RWPE1 (cell line): ENCODE measurements at regions not wholly inside any gene's neighbourhood (a gene's known extent, or its start where the extent isn't known, plus 50 kb on each side); places are given as distances from the start of the nearest gene placed in this dataset.

ENCODE experiments used
- CTCF ChIA-PET: fragments of 350-600 bp; sonication (Branson Sonifier 250); formaldehyde crosslinking; extraction: SDS; loops from one replicate; lab custom pipeline; 2021; lab: Yijun Ruan, JAX
- POLR2A ChIA-PET: fragments of 400-600 bp; formaldehyde crosslinking; extraction: SDS; loops from one replicate; lab custom pipeline; 2020; ENCODE audit warnings: antibody characterized with exemption; ENCODE audit not compliant: low non-redundant PET; lab: Yijun Ruan, JAX
- DNase-seq: peaks from one replicate; pipeline ENCODE4 v3.0.0; 2012; ENCODE audit warnings: low spot score
- H3K27ac ChIP-seq: fragments of 450-650 bp; 2 replicates; pipeline ENCODE4 v1.5.1; 2017
- TF ChIP-seq, protein P1 (sequence below): fragments of 450-650 bp; conservative IDR thresholded peaks from 2 replicates; pipeline ENCODE4 v1.5.1; 2017; ENCODE audit warnings: low read depth, mild to moderate bottlenecking

DNA sequence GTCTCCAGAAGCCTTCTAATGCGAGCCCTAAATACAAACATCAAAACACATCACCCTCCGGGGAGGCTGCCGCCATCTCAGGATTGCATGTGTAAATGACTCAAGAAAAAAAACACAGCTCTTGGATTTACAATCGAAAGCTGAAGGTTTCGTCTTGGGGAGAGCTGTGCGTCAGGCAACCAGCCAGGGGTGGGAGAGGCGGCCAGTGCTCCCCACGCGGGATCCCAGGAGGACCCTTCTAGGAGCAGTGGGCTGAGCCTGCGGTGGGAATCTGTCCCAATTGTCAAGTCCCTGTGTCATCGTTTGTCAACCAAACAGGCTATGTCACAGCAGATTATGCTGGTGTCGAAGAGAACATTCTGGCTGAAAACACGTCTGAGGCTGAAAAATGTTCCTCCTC is 209.7 kb downstream of the ABCC12 start:
- TF ChIP-seq, protein P1, sequence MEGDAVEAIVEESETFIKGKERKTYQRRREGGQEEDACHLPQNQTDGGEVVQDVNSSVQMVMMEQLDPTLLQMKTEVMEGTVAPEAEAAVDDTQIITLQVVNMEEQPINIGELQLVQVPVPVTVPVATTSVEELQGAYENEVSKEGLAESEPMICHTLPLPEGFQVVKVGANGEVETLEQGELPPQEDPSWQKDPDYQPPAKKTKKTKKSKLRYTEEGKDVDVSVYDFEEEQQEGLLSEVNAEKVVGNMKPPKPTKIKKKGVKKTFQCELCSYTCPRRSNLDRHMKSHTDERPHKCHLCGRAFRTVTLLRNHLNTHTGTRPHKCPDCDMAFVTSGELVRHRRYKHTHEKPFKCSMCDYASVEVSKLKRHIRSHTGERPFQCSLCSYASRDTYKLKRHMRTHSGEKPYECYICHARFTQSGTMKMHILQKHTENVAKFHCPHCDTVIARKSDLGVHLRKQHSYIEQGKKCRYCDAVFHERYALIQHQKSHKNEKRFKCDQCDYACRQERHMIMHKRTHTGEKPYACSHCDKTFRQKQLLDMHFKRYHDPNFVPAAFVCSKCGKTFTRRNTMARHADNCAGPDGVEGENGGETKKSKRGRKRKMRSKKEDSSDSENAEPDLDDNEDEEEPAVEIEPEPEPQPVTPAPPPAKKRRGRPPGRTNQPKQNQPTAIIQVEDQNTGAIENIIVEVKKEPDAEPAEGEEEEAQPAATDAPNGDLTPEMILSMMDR: no peak
- ChIA-PET CTCF (interaction anchor here (0.5 kb wide), 1 partner anchor 88 kb away, joined by 3 read pairs; no protein-coding TSS in a partner anchor), POLR2A (no interaction called here)
- H3K27ac ChIP-seq: no peak overlapping the region
- no peak for DNase-seq

- ChIA-PET CTCF (no interaction called here), POLR2A (no interaction called here)
- no peak overlapping the region for H3K27ac ChIP-seq
- TF ChIP-seq, protein P1: no peak
- DNase-seq: no peak
Measured at GRCh38 chr16:47944589-47944988, 211.2 kb downstream of the ABCC12 start.

DNA sequence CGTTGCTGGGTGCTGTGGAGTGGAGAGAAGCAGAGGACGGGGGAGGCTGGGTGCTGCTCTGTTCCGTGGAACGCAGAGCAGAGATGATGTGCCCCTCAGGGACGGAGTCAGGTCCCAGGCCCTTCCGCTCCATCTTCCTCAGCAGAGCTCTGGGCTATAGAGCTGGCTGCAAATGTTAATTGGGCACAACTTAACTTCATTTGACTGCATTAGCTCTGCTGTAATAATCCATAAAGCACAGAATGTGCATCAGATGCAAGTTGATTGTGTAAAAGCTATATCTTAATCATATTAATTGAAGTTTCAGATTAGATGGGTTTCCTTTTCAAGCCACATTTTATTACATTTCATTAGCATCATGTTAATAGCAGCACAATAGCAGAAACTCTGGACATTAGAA is 212.6 kb downstream of the ABCC12 start:
- TF ChIP-seq, protein P1: no peak
- DNase-seq: no peak
- ChIA-PET CTCF (no interaction called here), POLR2A (no interaction called here)
- H3K27ac ChIP-seq: no peak overlapping the region

DNA sequence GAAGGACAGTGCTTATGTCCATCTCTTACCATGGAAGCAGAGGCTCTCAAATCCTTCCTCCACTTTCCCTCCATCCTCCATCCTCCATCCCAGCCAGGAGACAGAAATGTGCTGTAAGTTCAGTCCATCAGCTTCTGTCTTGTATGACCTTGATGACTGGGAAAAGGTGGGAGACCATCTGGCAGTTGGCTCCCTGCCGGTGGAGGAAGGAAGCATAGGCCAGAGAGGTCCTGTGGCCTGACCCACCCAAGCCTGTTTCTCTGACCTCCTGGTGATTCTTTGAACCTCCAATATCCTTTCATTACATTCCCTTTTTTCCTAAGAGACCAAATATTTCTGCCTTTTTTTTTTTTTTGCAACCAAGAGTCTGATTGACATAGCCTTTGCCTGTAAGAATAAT is 215.3 kb downstream of the ABCC12 start:
- ChIA-PET CTCF (no interaction called here), POLR2A (no interaction called here)
- no peak for DNase-seq
- TF ChIP-seq, protein P1: no peak
- H3K27ac ChIP-seq: no peak overlapping the region

DNA sequence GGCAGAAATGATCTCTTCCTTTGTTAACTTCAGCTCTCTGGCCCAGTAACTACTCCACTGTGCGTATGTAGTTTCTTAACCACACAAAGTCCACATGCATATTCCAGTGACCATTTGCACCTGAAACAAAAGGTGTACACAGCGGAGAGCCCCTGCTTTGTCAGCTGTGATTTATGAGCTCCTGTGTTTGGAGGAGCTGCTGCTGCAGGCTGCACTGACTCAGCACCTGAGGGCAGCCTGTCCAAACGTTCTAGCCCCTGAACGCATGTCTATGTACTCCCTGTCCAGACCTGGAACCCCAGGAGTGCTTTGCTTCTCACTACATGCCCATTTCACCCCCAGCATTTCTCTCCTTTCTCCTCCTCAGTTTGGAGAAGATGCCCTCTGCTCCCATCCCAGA is 216.1 kb downstream of the ABCC12 start:
- TF ChIP-seq, protein P1: no peak
- ChIA-PET POLR2A (no interaction called here), CTCF (no interaction called here)
- no peak overlapping the region for H3K27ac ChIP-seq
- no peak for DNase-seq

DNA sequence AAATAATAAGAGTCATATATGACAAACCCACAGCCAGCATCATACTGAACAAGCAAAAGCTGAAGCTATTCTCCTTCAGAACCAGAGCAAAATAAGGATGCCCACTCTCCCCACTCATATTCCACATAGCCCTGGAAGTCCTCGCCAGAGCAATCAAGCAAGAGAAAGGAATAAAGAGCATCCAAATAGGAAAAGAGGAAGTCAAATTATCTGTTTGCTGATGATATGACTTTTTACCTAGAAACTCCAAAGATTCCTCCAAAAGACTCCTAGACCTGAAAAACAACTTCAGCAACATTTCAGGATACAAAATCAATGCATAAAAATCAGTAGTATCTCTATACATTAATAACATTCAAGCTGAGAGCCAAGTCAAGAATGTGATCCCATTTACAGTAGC is 217.5 kb downstream of the ABCC12 start:
- H3K27ac ChIP-seq: no peak overlapping the region
- POLR2A ChIA-PET: no interaction called here
- CTCF ChIA-PET: no interaction called here
- no peak for DNase-seq
- TF ChIP-seq, protein P1: no peak

DNA sequence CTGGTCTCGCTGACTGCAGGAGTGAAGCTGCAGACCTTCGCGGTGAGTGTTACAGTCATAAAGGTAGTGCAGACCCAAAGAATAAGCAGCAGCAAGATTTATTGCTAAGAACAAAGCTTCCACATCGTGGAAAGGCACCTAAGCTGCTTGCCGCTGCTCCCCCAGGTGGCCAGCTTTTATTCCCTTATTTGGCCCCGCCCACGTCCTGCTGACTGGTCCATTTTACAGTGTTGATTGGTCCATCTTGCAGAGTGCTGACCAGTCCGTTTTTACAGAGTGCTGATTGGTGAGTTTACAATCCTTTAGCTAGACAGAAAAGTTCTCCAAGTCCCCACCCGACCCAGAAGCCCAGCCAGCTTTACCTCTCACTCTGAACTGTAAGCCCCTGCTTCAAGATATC is 227.8 kb downstream of the ABCC12 start:
- POLR2A ChIA-PET: no interaction called here
- no peak for DNase-seq
- CTCF ChIA-PET: no interaction called here
- no peak overlapping the region for H3K27ac ChIP-seq
- TF ChIP-seq, protein P1: no peak
